ENCODE measurements at regions not wholly inside any gene's neighbourhood (a gene's known extent, or its start where the extent isn't known, plus 50 kb on each side); places are given as distances from the start of the nearest gene placed in this dataset.

DNA sequence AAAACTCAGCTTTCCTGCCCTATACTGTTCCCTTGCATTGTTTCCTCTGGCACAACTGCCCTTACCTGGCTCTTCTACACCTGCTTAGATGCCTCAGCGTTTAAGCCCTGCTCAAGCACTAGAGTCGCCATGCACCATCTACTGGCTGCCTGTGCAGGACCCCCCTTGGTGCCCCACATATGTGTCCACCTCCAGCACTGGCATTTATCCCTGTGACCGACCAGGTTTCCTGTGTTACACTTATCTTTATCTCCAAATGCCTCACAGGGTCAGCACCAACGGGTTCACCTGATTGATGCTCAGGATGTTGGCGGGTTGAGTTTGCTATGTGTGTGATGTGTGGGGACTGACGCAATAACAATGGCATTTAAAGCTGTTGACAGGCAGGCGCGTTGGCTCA, 177.5 kb downstream of the TMEM18 start:
- H3K36me3 Mint-ChIP-seq (ENCODE audit: insufficient read depth) = no peaks in the 10 kb centered on the region
- no peaks in the 10 kb centered on the region for H3K9me3 Mint-ChIP-seq
- ATAC-seq (replicated peaks) = no peak
- no peak overlapping the region for H3K4me3 Mint-ChIP-seq
- no peak overlapping the region for H3K27ac Mint-ChIP-seq
- no peak for DNase-seq
- no peaks in the 10 kb centered on the region for H3K4me1 Mint-ChIP-seq (ENCODE audit: low read depth in 2 of 2)
- H3K27me3 Mint-ChIP-seq = peaks cover 32 to 67% of the 10 kb centered on the region in 2 donors

DNA sequence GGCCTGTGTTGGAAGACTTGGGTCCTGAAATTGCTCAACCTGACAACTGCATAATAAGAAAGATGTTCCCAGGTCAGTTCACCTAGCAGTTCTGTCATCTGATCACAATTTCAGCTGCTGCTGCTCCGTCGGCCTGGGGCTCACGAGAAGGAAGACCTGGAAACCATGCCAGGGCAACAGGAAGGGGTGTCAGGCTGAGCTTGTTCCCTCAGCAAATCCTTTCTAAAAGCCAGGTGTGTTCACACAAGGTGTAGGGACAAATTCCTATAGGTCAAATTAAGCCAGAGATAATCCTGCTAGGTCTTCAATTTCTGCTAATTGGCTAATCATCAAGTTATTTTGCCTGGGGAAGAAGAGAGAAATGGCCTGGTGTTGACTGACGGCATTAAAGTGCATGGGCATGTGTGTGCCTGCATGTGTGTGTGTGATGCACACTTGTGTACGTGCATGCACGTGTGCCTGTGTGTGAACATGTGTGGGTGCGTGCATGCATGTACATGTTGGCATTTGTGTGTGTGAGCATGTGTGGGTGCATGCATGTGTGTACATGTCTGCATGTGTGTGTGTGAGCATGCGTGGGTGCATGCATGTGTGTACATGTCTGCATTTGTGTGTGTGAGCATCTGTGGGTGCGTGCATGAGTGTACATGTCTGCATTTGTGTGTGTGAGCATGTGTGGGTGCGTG, 178.6 kb downstream of the TMEM18 start:
- ATAC-seq (replicated peaks) (no peak), DNase-seq (no peak)
- Mint-ChIP-seq H3K27me3 (peaks cover 36 to 59% of the 10 kb centered on the region in 2 donors), H3K36me3 (ENCODE audit: insufficient read depth) (no peaks in the 10 kb centered on the region), H3K9me3 (no peaks in the 10 kb centered on the region), H3K4me1 (ENCODE audit: low read depth in 2 of 2) (no peaks in the 10 kb centered on the region), H3K27ac (no peak overlapping the region), H3K4me3 (no peak overlapping the region)

DNA sequence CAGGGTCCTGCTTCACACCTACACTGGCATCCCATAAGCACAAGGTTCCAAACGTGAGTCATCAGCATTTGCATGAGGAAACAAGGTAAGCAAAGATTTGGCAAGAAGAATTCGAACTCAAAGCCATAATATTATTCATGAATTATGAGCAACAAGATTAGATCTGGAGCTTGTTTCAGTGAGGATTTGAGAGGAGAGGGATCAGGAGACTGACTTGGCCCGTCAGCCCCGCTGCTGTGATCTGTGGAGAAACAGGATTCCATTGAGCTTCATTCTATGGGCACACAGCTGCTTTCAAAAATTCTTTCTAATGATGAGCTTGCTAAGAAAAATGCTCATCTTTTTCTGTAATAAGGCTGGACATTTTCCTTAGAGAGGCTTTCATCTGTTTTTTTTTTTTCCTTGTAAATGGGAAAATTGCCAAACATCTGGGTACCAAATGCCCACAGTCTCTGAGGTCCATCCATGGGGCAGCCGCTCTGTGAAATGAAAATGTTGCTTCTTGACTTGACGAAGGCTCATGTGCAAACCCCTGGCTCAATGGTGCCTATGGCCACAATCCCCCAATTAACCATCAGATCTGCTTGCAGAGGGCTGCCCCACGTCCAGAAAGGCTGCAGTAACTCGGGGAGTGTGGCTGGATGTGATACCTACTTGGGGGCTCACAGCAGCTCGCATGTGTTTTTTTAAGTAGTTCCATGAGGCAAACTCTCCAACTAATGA, 179.3 kb downstream of the TMEM18 start:
- DNase-seq = no peak
- no peaks in the 10 kb centered on the region for H3K4me1 Mint-ChIP-seq (ENCODE audit: low read depth in 2 of 2)
- H3K36me3 Mint-ChIP-seq (ENCODE audit: insufficient read depth) = no peaks in the 10 kb centered on the region
- ATAC-seq (replicated peaks) = no peak
- H3K27me3 Mint-ChIP-seq = peaks cover 37 to 66% of the 10 kb centered on the region in 2 donors
- no peak overlapping the region for H3K27ac Mint-ChIP-seq
- H3K9me3 Mint-ChIP-seq = no peaks in the 10 kb centered on the region
- H3K4me3 Mint-ChIP-seq = no peak overlapping the region

DNA sequence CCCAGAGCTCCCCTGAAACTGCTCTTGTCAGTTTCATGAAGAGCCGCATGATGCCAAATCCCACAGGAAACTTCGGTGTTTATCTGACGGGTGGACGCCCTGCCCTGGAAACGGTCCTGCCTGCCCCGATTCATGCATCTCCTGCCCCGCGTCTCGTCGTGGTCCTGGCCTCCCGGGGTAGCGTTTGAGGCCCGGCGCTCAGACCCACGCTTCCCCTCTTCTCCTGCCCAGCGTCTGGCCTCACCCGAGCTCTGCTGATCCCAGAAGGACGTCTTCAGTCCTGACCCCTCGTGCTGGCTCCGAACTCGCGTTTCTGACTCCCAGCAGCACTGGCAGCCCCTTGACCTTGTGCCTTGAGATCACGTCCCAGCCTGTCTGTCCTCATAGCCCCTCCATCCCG, 180.5 kb downstream of the TMEM18 start:
- Mint-ChIP-seq H3K4me1 (ENCODE audit: low read depth in 2 of 2) (no peaks in the 10 kb centered on the region), H3K36me3 (ENCODE audit: insufficient read depth) (no peaks in the 10 kb centered on the region), H3K9me3 (no peaks in the 10 kb centered on the region), H3K27ac (no peak overlapping the region), H3K27me3 (peaks cover 43 to 70% of the 10 kb centered on the region in 2 donors), H3K4me3 (no peak overlapping the region)
- DNase-seq (no peak), ATAC-seq (replicated peaks) (no peak)

DNA sequence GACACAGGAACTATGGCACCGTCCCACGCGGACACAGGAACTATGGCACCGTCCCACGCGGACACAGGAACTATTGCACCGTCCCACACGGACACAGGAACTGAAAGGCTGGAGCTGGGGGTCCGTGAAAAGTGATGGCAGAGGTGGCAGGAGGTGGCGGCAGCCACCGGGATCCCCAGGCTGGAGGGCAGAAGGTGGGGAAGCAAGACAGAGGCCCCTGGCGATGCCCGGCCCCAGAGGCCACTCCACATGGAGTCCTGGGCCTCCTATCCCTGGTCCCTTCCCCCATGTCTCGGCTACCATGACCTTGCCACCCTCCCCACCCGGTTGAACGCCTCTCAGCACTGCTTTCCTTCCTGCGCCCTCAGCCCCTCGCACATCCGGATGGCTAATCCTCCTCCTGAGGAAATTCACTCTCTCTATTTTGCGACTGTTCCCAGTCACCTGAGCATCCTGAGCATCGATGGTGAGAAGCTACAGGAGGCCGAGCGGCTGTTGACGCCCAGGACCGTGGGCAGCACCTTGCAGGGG, 181.4 kb downstream of the TMEM18 start:
- no peak overlapping the region for H3K27ac Mint-ChIP-seq
- no peaks in the 10 kb centered on the region for H3K36me3 Mint-ChIP-seq (ENCODE audit: insufficient read depth)
- no peak overlapping the region for H3K4me3 Mint-ChIP-seq
- peaks cover 43 to 62% of the 10 kb centered on the region in 2 donors for H3K27me3 Mint-ChIP-seq
- no peaks in the 10 kb centered on the region for H3K4me1 Mint-ChIP-seq (ENCODE audit: low read depth in 2 of 2)
- ATAC-seq (replicated peaks) (no peak), DNase-seq (no peak)
- H3K9me3 Mint-ChIP-seq = no peaks in the 10 kb centered on the region

DNA sequence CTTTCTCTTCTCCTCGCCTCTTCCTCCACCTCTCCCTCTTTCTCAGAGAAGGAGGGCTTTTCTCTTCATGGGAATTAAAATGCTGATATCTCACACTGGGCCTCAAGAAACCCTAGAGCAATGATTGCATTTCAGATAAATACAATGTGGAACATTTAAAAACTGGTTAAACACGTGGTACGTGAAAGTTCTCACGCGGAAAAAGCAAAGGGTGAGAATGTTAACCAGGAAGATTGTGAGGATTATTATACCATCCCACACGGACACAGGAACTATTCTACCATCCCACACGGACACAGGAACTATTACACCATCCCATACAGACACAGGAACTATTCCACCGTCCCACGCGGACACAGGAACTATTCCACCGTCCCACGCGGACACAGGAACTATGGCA, 182.4 kb downstream of the TMEM18 start:
- Mint-ChIP-seq H3K27me3 (peaks cover 43 to 64% of the 10 kb centered on the region in 2 donors), H3K36me3 (ENCODE audit: insufficient read depth) (no peaks in the 10 kb centered on the region), H3K4me3 (no peak overlapping the region), H3K27ac (no peak overlapping the region), H3K4me1 (ENCODE audit: low read depth in 2 of 2) (no peaks in the 10 kb centered on the region), H3K9me3 (no peaks in the 10 kb centered on the region)
- DNase-seq (no peak), ATAC-seq (replicated peaks) (no peak)

DNA sequence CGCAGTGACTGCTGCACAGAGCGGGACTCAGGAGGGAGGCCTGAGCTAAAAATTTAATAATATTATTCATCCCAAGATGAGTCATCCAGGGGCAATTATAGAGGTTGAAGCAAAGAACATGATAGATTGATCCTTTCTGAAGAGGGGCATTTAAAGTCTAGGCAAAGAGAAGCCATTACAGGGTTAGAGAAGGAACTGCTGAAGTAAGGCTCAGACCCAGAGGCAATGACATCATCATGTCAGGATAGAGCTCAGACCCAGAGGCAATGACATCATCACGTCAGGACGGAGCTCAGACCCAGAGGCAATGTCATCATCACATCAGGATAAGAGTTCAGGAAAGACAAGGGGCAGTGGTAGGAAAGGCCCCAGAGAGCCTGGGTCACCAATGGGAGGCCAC, 184.0 kb downstream of the TMEM18 start:
- DNase-seq (no peak), ATAC-seq (replicated peaks) (no peak)
- no peaks in the 10 kb centered on the region for H3K9me3 Mint-ChIP-seq
- no peak overlapping the region for H3K27ac Mint-ChIP-seq
- H3K4me1 Mint-ChIP-seq (ENCODE audit: low read depth in 2 of 2) = peaks cover 0 to 2% of the 10 kb centered on the region in 2 donors
- H3K36me3 Mint-ChIP-seq (ENCODE audit: insufficient read depth) = no peaks in the 10 kb centered on the region
- H3K4me3 Mint-ChIP-seq = no peak overlapping the region
- H3K27me3 Mint-ChIP-seq = peaks cover 46 to 63% of the 10 kb centered on the region in 2 donors

DNA sequence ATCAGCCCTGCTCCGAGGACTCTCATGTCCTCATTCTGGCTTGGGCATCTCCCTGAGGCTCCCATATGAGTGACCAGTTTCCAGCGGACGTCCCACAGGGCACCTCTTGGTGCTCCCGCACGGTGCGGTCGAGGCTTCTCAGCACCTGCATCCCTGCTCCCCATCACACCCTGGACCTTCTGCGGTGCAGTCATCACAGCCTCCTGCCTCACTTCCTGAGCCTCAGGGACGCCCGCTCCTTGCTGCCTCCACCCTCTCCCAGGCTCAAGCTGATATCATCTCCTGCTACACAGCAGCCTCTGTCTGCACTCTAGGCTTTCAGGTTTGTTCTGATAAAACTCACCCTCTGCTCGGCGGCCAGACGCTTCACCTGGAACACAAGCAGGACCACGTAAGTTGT, 185.0 kb downstream of the TMEM18 start:
- Mint-ChIP-seq H3K4me1 (ENCODE audit: low read depth in 2 of 2) (peaks cover 0 to 2% of the 10 kb centered on the region in 2 donors), H3K27me3 (peaks cover 37 to 54% of the 10 kb centered on the region in 2 donors), H3K27ac (no peak overlapping the region), H3K4me3 (no peak overlapping the region), H3K9me3 (no peaks in the 10 kb centered on the region), H3K36me3 (ENCODE audit: insufficient read depth) (no peaks in the 10 kb centered on the region)
- DNase-seq (no peak), ATAC-seq (replicated peaks) (no peak)

DNA sequence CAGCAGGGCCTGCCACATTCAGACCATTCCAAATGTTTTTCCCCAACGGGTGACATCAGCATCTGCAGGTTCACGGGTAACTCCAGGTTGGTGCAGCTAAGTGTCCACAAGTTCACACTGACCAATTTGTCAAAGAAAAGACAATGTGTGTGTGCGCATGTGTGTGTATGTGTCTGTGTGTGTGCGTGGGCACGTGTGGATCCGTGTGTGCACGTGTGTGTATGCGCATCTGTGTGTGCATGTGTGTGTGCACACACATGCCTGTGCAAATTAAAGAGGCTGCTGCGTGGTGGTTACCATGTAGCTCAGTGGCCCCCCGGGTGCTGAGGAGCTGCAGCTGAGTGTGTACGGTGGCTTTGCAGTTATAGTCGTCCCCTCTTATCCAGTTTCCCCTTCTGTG, 187.4 kb downstream of the TMEM18 start:
- Mint-ChIP-seq H3K36me3 (ENCODE audit: insufficient read depth) (no peaks in the 10 kb centered on the region), H3K27ac (no peak overlapping the region), H3K4me3 (no peak overlapping the region), H3K9me3 (no peaks in the 10 kb centered on the region), H3K4me1 (ENCODE audit: low read depth in 2 of 2) (peaks cover 0 to 2% of the 10 kb centered on the region in 2 donors), H3K27me3 (peaks cover 31 to 45% of the 10 kb centered on the region in 2 donors)
- DNase-seq = no peak
- ATAC-seq (replicated peaks) = no peak

DNA sequence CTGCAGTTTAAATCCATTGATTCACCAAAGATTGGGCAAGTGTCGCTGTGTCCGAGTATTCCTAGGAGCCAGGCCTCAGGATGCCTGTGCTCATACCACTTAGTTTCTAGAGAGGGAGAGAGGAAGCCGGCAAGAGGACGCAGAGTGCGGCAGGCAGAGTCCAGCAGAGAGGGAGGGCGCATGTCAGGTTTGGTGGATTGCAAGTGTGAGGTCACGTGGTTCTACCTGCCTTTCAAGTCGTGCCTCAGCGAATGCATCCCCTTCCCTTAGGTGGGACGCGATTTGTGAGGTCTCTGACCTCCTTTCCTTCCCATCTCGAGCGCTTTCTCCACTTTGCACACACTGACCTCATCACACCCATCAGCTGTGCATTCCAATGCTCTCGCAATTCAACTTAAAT, 188.1 kb downstream of the TMEM18 start:
- H3K27me3 Mint-ChIP-seq = peaks cover 38 to 53% of the 10 kb centered on the region in 2 donors
- DNase-seq = no peak
- ATAC-seq (replicated peaks) = no peak
- peaks cover 0 to 2% of the 10 kb centered on the region in 2 donors for H3K4me1 Mint-ChIP-seq (ENCODE audit: low read depth in 2 of 2)
- H3K4me3 Mint-ChIP-seq = no peak overlapping the region
- H3K9me3 Mint-ChIP-seq = no peaks in the 10 kb centered on the region
- H3K36me3 Mint-ChIP-seq (ENCODE audit: insufficient read depth) = no peaks in the 10 kb centered on the region
- H3K27ac Mint-ChIP-seq = peak overlapping the region in 1 of 2 donors; percentile 5

DNA sequence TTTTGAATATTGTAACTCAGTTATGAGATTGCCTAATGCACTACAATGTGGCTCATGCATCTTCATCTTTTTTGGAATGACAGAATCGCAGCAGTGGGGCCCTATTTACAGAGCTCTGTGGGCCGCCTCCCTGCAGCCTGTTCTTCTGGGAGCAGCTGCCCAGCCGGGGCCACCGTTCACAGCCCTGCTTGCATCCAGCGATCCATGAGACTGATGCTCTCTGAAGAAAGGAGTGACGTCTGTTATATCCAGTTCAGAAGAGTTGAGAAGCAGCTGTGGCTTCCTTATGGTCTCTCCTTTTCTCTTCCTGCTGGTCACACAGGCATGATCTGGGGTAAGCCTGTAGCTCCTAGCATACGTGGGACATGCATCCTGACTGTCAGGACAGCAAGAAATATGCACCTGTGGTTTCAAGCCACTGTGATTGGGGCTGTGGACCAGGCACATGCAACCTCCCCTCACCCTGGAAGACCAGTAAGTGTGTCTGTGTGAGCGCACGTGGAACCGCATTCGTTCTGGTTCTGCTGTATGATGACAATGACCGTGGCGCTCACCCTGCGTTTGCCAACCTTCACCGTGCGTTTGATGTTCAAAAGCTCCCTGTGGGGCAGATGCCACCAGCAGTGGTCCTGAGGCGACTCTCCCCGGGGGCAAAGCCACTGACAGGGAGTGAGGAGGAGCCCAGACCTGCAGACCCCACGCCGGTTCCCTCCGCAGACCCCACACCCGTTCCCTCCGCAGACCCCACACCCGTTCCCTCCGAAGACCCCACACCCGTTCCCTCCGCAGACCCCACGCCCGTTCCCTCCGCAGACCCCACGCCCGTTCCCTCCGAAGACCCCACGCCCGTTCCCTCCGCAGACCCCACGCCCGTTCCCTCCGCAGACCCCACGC, 189.8 kb downstream of the TMEM18 start:
- Mint-ChIP-seq H3K4me1 (ENCODE audit: low read depth in 2 of 2) (peaks cover 0 to 2% of the 10 kb centered on the region in 2 donors), H3K27me3 (peaks cover 29 to 52% of the 10 kb centered on the region in 2 donors), H3K27ac (no peak overlapping the region), H3K4me3 (no peak overlapping the region), H3K36me3 (ENCODE audit: insufficient read depth) (no peaks in the 10 kb centered on the region), H3K9me3 (no peaks in the 10 kb centered on the region)
- ATAC-seq (replicated peaks) = no peak
- DNase-seq = no peak

DNA sequence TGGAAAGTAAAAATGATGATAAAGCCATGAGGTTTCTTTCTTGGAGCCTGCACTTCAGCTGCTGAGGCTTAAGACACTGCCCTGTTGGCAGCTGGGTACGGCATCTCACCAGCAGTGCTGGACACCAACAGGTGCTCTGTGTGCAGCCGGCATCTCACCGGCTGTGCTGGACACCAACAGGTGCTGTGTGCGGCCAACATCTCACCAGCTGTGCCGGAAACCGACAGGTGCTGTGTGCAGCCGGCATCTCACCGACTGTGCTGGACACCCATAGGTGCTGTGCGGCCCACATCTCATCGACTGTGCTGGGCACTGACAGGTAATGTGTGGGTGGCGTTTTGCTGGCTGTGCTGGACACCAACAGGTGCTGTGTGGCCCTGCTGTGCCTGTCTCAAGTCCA, 190.8 kb downstream of the TMEM18 start:
- Mint-ChIP-seq H3K4me3 (no peak overlapping the region), H3K4me1 (ENCODE audit: low read depth in 2 of 2) (peaks cover 0 to 2% of the 10 kb centered on the region in 2 donors), H3K9me3 (no peaks in the 10 kb centered on the region), H3K27me3 (peaks cover 21 to 48% of the 10 kb centered on the region in 2 donors), H3K27ac (no peak overlapping the region), H3K36me3 (ENCODE audit: insufficient read depth) (no peaks in the 10 kb centered on the region)
- DNase-seq = no peak
- ATAC-seq (replicated peaks) = no peak

DNA sequence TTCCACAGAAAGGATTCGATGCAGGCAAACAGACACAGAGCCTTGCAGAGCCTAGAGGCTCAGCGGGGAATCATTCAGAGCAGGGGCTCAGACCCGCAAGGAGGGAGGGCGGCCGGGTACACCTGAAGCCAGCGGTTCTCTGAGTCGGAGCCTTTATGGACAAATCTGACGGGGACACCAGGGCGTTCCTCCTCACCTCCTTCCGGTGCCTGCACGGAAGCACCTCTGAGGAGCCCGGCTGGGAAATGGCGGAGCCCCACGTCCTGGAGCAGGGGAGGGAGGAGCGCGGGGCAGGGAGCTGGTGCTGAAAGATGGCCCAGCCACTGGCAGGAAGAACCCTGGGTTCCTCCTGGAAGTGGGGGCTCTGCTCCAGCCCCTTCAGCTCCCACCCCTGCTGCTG, 193.5 kb upstream of the ALKAL2 start:
- Mint-ChIP-seq H3K27me3 (peaks cover 13 to 45% of the 10 kb centered on the region in 2 donors), H3K36me3 (ENCODE audit: insufficient read depth) (no peaks in the 10 kb centered on the region), H3K4me3 (no peak overlapping the region), H3K4me1 (ENCODE audit: low read depth in 2 of 2) (peaks cover 0 to 3% of the 10 kb centered on the region in 2 donors), H3K9me3 (no peaks in the 10 kb centered on the region), H3K27ac (no peak overlapping the region)
- ATAC-seq (replicated peaks) (no peak), DNase-seq (no peak)

Data from effector memory CD8-positive, alpha-beta T cell (primary cell).